Psoas muscle (tissue), 7 donors: ENCODE measurements at regions not wholly inside any gene's neighbourhood (a gene's known extent, or its start where the extent isn't known, plus 50 kb on each side); places are given as distances from the start of the nearest gene placed in this dataset.

Experiments used
- ATAC-seq, 4 donors: fragments of 200-7000 bp; cut with Tn5 transposase; one replicate each; pipeline ENCODE4 v1.9.1; 2020; ENCODE audit warnings: moderate library complexity in 3 of 4, mild to moderate bottlenecking in 2 of 4
- DNase-seq, 2 donors: peaks; one replicate each; pipeline ENCODE4 v3.0.0-alpha.2; 2020
- H3K27ac ChIP-seq: fragments of 200-600 bp; one replicate; pipeline ENCODE4 v1.8.0; 2022
- H3K27me3 ChIP-seq, 3 donors: fragments of 200-600 bp in 1 of 3; one replicate each; pipeline versions ENCODE4 v1.6.1 to v1.8.0; 2013 to 2022; ENCODE audit warnings: low read length in 2 of 3, mild to moderate bottlenecking in 2 of 3, moderate library complexity in 1 of 3; ENCODE audit not compliant: insufficient read depth in 3 of 3
- H3K36me3 ChIP-seq, 2 donors: fragments of 200-600 bp in 1 of 2; one replicate each; pipeline versions ENCODE4 v1.6.1 to v1.8.0; 2013 to 2022; ENCODE audit warnings: low read depth in 1 of 2, mild to moderate bottlenecking in 1 of 2, moderate library complexity in 1 of 2; ENCODE audit not compliant: insufficient read depth in 1 of 2
- H3K4me1 ChIP-seq: fragments of 200-600 bp; one replicate; pipeline ENCODE4 v1.8.0; 2022
- H3K4me3 ChIP-seq: fragments of 200-600 bp; one replicate; pipeline ENCODE4 v1.8.0; 2022; ENCODE audit warnings: mild to moderate bottlenecking
- H3K9me3 ChIP-seq: fragments of 200-600 bp; one replicate; pipeline ENCODE4 v1.8.0; 2022
- WGBS, 3 donors: extraction: QIAGEN DNeasy Blood & Tissue Kit; methylation state at CpG; one replicate each; pipeline versions ENCODE4 v1.1.6 to v1.1.7; 2013; 5-methylcytosine and 5-hydroxymethylcytosine counted together
- intact Hi-C, 2 donors: fragments of 100-400 bp; cut with DNase I; formaldehyde crosslinking; loops; one replicate each; pipeline versions ENCODE4 v1.11.0 to v1.14.2; 2022
- TF ChIP-seq, protein P1 (sequence below): fragments of 200-600 bp; IDR thresholded peaks from one replicate; pipeline ENCODE4 v1.8.0; 2022; ENCODE audit warnings: antibody characterized with exemption
- donor health status: healthy with polysubstance abuse.
- donor health status: DM: no; HTN: no; CAD: no; lungs with moderate emphysema.
- donor health status: Bipolar disorder and iron deficiency.
- donor health status: healthy.
- donor health status: DM: yes; HTN: yes; CAD: no.
- donor health status: DM: no; HTN: no; CAD: no.
- donor health status: DM: yes; HTN: yes; CAD: no.

- Histone ChIP-seq H3K36me3 (no peaks in the 10 kb centered on the region), H3K4me1 (no peaks in the 10 kb centered on the region), H3K27ac (no peak overlapping the region), H3K27me3 (no peaks in the 10 kb centered on the region), H3K9me3 (no peaks in the 10 kb centered on the region), H3K4me3 (no peak overlapping the region)
- TF ChIP-seq, protein P1, sequence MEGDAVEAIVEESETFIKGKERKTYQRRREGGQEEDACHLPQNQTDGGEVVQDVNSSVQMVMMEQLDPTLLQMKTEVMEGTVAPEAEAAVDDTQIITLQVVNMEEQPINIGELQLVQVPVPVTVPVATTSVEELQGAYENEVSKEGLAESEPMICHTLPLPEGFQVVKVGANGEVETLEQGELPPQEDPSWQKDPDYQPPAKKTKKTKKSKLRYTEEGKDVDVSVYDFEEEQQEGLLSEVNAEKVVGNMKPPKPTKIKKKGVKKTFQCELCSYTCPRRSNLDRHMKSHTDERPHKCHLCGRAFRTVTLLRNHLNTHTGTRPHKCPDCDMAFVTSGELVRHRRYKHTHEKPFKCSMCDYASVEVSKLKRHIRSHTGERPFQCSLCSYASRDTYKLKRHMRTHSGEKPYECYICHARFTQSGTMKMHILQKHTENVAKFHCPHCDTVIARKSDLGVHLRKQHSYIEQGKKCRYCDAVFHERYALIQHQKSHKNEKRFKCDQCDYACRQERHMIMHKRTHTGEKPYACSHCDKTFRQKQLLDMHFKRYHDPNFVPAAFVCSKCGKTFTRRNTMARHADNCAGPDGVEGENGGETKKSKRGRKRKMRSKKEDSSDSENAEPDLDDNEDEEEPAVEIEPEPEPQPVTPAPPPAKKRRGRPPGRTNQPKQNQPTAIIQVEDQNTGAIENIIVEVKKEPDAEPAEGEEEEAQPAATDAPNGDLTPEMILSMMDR, result no peak
- intact Hi-C loops, result no loop called here
- DNase-seq (no peak), ATAC-seq (no peak)
- 23 to 43% (median 33%) methylated on average over 3 of the region's 3 CpGs for WGBS, 3 donors
These were observed 331.5 kb upstream of the IL12A start for GRCh38 chr3:159657176-159657575.

DNA sequence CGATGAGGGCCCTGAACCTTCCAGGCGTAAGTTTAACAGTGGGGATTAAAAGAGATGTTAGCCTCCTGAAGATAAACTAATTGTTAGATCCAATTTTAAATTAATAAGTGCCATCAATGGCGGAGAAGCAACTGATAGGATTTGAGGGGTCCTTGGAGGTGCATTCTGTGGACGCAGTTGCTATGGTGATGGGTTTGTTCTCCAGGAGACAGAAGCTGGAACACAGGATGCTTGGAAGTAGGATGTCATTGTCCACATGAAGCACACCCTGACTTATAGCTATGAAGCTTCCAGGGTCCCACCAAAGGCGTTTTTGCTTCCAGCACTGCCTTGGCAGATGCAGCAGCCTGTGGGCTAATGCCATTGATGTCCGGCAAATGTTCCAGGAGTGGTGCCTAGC is 331.0 kb upstream of the IL12A start:
- H3K4me3 ChIP-seq, result no peak overlapping the region
- DNase-seq (no peak), ATAC-seq (no peak)
- no peaks in the 10 kb centered on the region for H3K36me3 ChIP-seq
- H3K4me1 ChIP-seq, result no peaks in the 10 kb centered on the region
- WGBS, 3 donors, result 81 to 82% (median 82%) methylated on average over 6 of the region's 6 CpGs
- H3K27me3 ChIP-seq, result no peaks in the 10 kb centered on the region
- TF ChIP-seq, protein P1, result no peak
- intact Hi-C loops, result no loop called here
- no peak overlapping the region for H3K27ac ChIP-seq
- H3K9me3 ChIP-seq, result no peaks in the 10 kb centered on the region

DNA sequence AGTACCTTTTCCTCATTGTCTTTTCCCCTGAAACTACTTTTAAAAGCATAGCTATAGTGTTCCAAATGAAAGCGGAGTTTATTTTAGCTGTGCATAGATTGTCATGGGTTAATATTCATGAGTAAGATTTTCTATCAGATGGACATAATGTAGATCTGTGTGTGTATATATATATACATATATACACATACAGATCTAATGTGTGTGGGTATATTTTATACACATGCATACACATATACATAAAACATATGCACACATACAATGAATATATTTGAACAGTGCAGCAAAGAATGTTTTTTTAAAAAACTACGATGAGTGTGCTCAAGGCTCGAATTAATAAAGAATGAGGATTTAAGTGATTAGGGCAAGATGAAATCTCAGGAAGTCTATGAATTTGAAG is 328.3 kb upstream of the IL12A start:
- intact Hi-C loops, result no loop called here

GRCh38 chr3:159660901-159661300 is 327.7 kb upstream of the IL12A start:
- Histone ChIP-seq H3K4me3 (no peak overlapping the region), H3K27ac (no peak overlapping the region), H3K27me3 (no peaks in the 10 kb centered on the region), H3K4me1 (no peaks in the 10 kb centered on the region), H3K9me3 (no peaks in the 10 kb centered on the region), H3K36me3 (no peaks in the 10 kb centered on the region)
- WGBS, 3 donors, result 76 to 86% (median 82%) methylated on average over 1 of the region's 1 CpG
- intact Hi-C loops, result no loop called here
- ATAC-seq (no peak), DNase-seq (no peak)
- TF ChIP-seq, protein P1, result no peak

More for the DNA sequence above, 328.3 kb upstream of the IL12A start:
- DNase-seq (no peak), ATAC-seq (no peak)
- Histone ChIP-seq H3K27ac (no peak overlapping the region), H3K36me3 (no peaks in the 10 kb centered on the region), H3K4me1 (no peaks in the 10 kb centered on the region), H3K4me3 (no peak overlapping the region), H3K27me3 (no peaks in the 10 kb centered on the region), H3K9me3 (no peaks in the 10 kb centered on the region)
- TF ChIP-seq, protein P1, result no peak
- 86 to 88% (median 86%) methylated on average over 3 of the region's 3 CpGs for WGBS, 3 donors

DNA sequence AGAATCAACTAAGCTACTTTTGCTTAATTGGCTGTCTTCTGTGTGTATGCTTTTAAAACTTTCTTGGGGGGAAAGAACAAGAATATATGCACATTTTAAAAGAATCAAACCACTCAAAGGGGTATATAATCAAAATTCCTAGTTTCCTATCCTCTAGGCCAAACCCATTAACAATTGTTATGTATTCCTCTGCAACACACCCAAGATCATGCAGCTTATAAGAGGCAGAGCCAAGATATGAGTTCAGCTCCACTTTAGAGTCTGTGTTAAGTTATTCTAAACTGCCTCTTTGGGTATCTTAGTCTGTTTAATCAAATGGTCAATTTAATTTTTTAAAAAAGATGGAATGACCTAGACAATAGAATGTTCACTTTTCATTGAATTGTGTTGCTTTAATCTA is 326.1 kb upstream of the IL12A start:
- no peak for DNase-seq
- H3K36me3 ChIP-seq, result no peaks in the 10 kb centered on the region

More for the DNA sequence above, 326.1 kb upstream of the IL12A start:
- Histone ChIP-seq H3K9me3 (no peaks in the 10 kb centered on the region), H3K4me3 (no peak overlapping the region), H3K27ac (no peak overlapping the region), H3K4me1 (no peaks in the 10 kb centered on the region), H3K27me3 (no peaks in the 10 kb centered on the region)
- intact Hi-C loops, result no loop called here
- ATAC-seq, result no peak
- TF ChIP-seq, protein P1, result no peak
